GM12865 (cell line): ENCODE measurements at regions not wholly inside any gene's neighbourhood (a gene's known extent, or its start where the extent isn't known, plus 50 kb on each side); places are given as distances from the start of the nearest gene placed in this dataset.
"Not testable (repeated sequence)": the region's sequence is repeated elsewhere in the genome, so short reads cannot be mapped to it uniquely, and the experiment has no call there.

Experiments used
- DNase-seq: peaks from one replicate; pipeline ENCODE4 v3.0.0; 2010; ENCODE audit warnings: low read depth
- H3K4me3 ChIP-seq: 2 replicates; pipeline ENCODE4 v1.5.1; 2011; ENCODE audit warnings: mild to moderate bottlenecking, low read depth, low read length, control low read depth
- CTCF ChIP-seq: IDR thresholded peaks from 2 replicates; pipeline ENCODE4 v1.5.1; 2011; ENCODE audit warnings: low read length, control low read depth, low read depth, inconsistent platforms; ENCODE audit not compliant: insufficient read depth; ENCODE audit errors: missing control alignments

GRCh38 chr21:28391938-28392849 is 600.5 kb downstream of the LTN1 start:
- TF ChIP-seq CTCF = no peak
- DNase-seq = no peak
- no peak overlapping the region for H3K4me3 ChIP-seq

GRCh38 chr21:28387220-28387619 is 605.5 kb downstream of the LTN1 start:
- TF ChIP-seq CTCF = no peak
- no peak overlapping the region for H3K4me3 ChIP-seq
- peak; percentile 12 for DNase-seq

- DNase-seq = no peak
- no peak overlapping the region for H3K4me3 ChIP-seq
- no peak for TF ChIP-seq CTCF
Observed at GRCh38 chr21:28385845-28386244, 606.8 kb downstream of the LTN1 start.

GRCh38 chr21:28381000-28381745 is 611.5 kb downstream of the LTN1 start:
- H3K4me3 ChIP-seq, DNase-seq: not testable (repeated sequence)

GRCh38 chr21:28380241-28380640 is 612.4 kb downstream of the LTN1 start:
- H3K4me3 ChIP-seq = no peak overlapping the region
- DNase-seq = no peak
- TF ChIP-seq CTCF = no peak

GRCh38 chr21:28378026-28378425 is 614.7 kb downstream of the LTN1 start:
- no peak for TF ChIP-seq CTCF
- no peak for DNase-seq
- no peak overlapping the region for H3K4me3 ChIP-seq

- DNase-seq = no peak
- TF ChIP-seq CTCF = no peak
- no peak overlapping the region for H3K4me3 ChIP-seq
Observed at GRCh38 chr21:28375708-28376385, 616.8 kb downstream of the LTN1 start.
